HG02798 (cell line): ENCODE measurements at regions not wholly inside any gene's neighbourhood (a gene's known extent, or its start where the extent isn't known, plus 50 kb on each side); places are given as distances from the start of the nearest gene placed in this dataset.

Experiments used
- ATAC-seq: cut with Tn5 transposase; IDR thresholded peaks from one replicate; pipeline ENCODE4 v1.9.1; 2021; ENCODE audit warnings: mild to moderate bottlenecking; ENCODE audit not compliant: unreplicated experiment, poor library complexity

- ATAC-seq = no peak
Measured at GRCh38 chr10:108836362-108836761, 1086.9 kb downstream of the XPNPEP1 start.

GRCh38 chr10:108822026-108822425 lies 1101.3 kb downstream of the XPNPEP1 start:
- no peak for ATAC-seq

- no peak for ATAC-seq
Measured at GRCh38 chr10:108819302-108819701, 1104.0 kb downstream of the XPNPEP1 start.

DNA sequence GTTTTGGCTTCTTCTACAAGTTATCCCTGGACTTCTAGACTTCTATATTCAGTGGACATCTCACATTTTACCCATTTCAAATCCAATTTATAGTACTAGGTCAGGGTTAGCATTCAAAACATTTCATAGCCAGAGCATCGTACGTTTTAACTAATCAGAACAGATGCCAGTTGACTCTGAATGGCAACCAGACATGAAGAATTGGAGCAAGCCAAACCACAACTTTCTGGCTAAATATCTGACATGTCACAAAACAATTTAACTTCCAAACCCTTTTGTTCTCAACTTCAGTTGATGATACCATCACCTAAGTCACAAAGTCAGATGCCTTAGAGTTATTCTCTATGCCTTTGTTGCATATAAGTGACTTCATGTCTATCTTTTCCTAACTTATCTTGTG lies 1105.7 kb downstream of the XPNPEP1 start:
- no peak for ATAC-seq

GRCh38 chr10:108817135-108817534 lies 1106.2 kb downstream of the XPNPEP1 start:
- no peak for ATAC-seq

DNA sequence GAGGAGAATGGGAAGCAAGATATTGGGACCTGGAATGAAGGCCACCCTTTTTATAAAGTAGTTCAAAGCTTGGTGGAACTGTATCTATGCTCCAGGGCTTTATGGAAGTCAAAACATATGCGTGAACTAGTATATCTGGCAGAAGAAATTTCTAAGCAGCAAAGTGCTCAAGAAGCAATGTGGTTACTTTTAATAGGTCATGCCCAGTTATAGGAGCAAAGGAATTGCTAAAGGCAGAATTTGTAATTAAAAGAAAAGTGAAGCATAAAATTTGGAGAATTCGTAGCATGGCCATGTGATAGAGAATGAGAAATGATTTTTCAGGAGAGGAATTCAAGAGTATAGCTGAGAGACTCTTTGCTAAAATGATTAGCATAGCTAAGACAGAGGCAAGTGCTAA lies 1110.4 kb downstream of the XPNPEP1 start:
- ATAC-seq = no peak

- no peak for ATAC-seq
Measured at GRCh38 chr10:108812296-108812695, 1111.0 kb downstream of the XPNPEP1 start.

GRCh38 chr10:108808228-108808627 lies 1115.1 kb downstream of the XPNPEP1 start:
- ATAC-seq = no peak

- no peak for ATAC-seq
Measured at GRCh38 chr10:108801775-108802517, 1121.4 kb downstream of the XPNPEP1 start.

DNA sequence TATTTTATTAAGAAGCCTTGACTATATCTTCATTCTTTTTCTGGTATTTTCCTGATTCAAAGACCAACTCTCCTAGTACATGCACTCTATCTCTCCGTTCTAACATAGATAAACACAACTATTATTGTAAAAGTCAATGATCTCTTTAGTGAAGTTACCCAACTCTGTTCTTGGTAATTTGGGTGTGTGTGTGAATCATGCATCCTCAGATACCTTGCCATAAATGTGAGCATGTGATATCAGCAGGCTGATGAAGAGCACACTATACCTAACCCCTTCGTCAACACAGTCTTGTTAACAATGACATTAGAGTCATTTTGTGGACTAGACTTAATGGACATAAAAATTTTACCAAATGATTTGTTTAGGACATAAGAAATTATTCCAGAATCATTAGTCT lies 1122.1 kb downstream of the XPNPEP1 start:
- no peak for ATAC-seq

DNA sequence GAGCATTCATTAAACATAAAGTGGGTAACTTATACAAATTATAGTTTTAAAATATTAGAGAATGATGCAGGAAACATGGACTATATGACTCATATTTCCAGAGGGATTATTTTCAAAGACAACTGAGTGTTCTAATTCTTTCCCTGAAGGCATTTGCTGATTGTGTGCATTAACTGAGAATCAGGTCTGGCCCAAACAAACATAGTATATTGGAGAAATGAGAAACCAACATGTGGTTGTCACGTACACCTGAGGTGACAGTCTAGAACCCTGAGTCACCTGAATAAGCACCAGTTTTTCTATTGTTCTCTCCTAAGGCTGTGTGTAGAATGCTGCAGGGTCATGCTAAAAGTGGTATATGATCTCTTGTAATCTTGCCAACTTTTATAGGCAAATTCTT lies 1125.7 kb downstream of the XPNPEP1 start:
- no peak for ATAC-seq

- no peak for ATAC-seq
Measured at GRCh38 chr10:108791794-108792474, 1131.4 kb downstream of the XPNPEP1 start.

- no peak for ATAC-seq
Measured at GRCh38 chr10:108791030-108791429, 1132.3 kb downstream of the XPNPEP1 start.

- ATAC-seq = peak; percentile 58
Measured at GRCh38 chr10:108789919-108790318, 1133.4 kb downstream of the XPNPEP1 start.

GRCh38 chr10:108789336-108789735 lies 1134.0 kb downstream of the XPNPEP1 start:
- no peak for ATAC-seq

DNA sequence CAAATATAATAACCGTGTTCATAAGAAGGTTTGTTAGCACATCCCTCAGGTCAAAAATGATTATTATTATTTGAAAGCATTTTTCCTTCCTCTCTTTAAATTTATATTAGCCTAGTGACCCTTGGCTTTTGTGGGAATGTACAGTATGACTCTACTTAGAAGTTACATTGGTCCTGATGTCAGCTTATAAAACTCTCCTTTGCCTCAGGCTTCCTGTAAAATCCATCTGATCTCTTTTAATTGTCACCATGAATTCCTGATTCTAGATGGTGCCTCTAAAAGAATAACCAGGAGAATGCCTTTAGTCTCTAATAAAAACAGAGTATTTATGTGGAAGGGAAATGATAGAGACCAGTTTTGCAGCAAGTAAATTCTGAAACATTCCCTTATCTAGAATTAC lies 1134.4 kb downstream of the XPNPEP1 start:
- no peak for ATAC-seq

GRCh38 chr10:108787932-108788331 lies 1135.4 kb downstream of the XPNPEP1 start:
- no peak for ATAC-seq

DNA sequence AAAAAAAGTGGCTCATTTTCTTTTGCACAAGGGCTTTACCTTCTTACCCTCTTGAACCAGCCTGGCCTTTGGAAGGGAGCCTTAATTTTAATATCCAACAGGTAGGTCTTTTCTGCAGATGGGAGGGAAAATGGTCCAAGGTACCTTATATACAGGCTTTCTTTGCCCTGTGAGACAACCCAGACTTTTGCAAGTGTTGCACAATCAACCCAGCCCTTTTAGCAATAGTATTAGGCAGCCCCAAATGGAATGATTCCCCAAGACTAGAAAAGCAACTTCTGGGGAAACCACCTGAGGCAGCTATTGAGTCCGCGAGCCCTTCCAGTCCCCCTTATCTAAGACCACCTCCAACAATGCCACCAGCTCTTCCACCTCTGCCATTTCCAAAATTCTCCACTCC lies 1138.3 kb downstream of the XPNPEP1 start:
- ATAC-seq = no peak

- ATAC-seq = no peak
Measured at GRCh38 chr10:108784534-108784933, 1138.8 kb downstream of the XPNPEP1 start.

DNA sequence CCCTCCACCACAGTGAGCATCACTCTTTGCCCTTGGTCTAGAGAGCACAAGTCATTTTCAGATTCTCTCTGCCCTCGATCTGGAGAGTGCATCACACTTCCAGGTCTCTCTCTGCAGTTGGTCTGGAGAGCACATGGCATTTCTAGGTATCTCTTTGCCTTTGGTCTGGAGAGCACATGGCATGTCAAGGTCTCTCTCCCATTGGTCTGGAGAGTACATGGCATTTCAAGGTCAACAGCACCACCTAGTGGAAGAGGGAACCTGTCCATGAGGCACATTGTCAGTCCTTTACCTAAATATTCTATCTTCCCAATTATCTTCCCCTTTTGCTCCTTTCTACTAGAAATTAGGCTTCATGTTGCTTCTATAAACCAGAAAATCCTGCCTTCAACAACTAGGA lies 1139.4 kb downstream of the XPNPEP1 start:
- peak; percentile 85 for ATAC-seq

DNA sequence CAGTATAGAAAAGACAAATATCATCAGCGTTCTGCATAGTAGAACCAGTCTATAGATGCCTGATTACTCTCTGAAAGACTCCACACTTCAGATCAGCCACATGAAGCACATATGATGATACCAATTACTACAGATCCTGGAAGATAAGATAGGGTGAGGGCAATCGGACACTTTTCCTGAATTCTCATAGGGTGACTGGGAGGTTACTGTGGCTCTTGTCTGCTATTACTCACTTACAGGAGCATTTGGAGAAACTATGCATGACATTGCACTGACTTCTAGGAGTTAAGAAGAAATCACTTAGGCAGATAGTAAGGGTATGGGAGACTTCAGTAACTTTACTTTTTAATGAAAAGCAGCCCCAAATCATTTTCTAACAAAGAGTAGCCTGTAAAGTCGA lies 1140.9 kb downstream of the XPNPEP1 start:
- ATAC-seq = no peak

- no peak for ATAC-seq
Measured at GRCh38 chr10:108779501-108779900, 1143.8 kb downstream of the XPNPEP1 start.
